Esophagus squamous epithelium (tissue), 4 donors: ENCODE measurements at regions not wholly inside any gene's neighbourhood (a gene's known extent, or its start where the extent isn't known, plus 50 kb on each side); places are given as distances from the start of the nearest gene placed in this dataset.

ENCODE experiments used
- POLR2A ChIP-seq, 4 donors: fragments of 450-650 bp; IDR thresholded peaks; one replicate each; pipeline ENCODE4 v1.6.1; 2017; ENCODE audit warnings: antibody characterized with exemption in 4 of 4, mild to moderate bottlenecking in 4 of 4, moderate library complexity in 3 of 4
- TF ChIP-seq, protein P1 (sequence below), 6 experiments: fragments of 450-650 bp in 4 of 6; fragments of 200-600 bp in 2 of 6; sonication (generic) in 2 of 6; IDR thresholded peaks; one replicate each; pipeline ENCODE4 v1.5.1; 2016 to 2019; ENCODE audit warnings: antibody characterized with exemption in 6 of 6, mild to moderate bottlenecking in 4 of 6, moderate library complexity in 4 of 6

DNA sequence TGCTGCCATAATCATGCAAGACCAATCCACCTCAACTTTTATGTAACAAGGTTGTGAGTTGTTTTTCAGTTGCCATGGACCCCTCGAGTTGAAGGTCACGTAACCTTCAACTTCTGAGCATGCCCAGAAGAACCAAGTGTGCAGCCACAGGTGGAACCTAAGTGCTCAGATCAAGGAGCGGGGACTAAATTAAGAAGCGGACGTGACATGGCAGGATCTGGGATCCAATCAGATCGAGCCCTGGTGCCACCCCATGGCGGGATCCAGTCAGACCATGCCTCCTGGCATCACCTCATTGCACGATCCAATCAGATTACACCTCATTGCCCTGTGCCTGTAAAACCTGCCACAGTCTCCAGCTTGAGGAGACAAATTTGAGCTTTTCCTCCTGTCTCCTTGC lies 204.5 kb upstream of the CDH5 start:
- TF ChIP-seq, protein P1, sequence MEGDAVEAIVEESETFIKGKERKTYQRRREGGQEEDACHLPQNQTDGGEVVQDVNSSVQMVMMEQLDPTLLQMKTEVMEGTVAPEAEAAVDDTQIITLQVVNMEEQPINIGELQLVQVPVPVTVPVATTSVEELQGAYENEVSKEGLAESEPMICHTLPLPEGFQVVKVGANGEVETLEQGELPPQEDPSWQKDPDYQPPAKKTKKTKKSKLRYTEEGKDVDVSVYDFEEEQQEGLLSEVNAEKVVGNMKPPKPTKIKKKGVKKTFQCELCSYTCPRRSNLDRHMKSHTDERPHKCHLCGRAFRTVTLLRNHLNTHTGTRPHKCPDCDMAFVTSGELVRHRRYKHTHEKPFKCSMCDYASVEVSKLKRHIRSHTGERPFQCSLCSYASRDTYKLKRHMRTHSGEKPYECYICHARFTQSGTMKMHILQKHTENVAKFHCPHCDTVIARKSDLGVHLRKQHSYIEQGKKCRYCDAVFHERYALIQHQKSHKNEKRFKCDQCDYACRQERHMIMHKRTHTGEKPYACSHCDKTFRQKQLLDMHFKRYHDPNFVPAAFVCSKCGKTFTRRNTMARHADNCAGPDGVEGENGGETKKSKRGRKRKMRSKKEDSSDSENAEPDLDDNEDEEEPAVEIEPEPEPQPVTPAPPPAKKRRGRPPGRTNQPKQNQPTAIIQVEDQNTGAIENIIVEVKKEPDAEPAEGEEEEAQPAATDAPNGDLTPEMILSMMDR (IDR thresholded peaks at IDR 0.05): no peak
- no peak for TF ChIP-seq POLR2A (IDR thresholded peaks at IDR 0.05)
